SIG-M5 treated with dmso at 0.1 percent for 504 hours (cell line): ENCODE measurements at regions not wholly inside any gene's neighbourhood (a gene's known extent, or its start where the extent isn't known, plus 50 kb on each side); places are given as distances from the start of the nearest gene placed in this dataset.
"Not testable (repeated sequence)": the region's sequence is repeated elsewhere in the genome, so short reads cannot be mapped to it uniquely, and the experiment has no call there.

Experiments used
- DNase-seq: peaks from one replicate; lab custom pipeline; 2025; ENCODE audit not compliant: unreplicated experiment; lab: John Stamatoyannopoulos, UW

- DNase-seq = not testable (repeated sequence)
Measured at GRCh38 chr6:74254147-74254546, 558.1 kb downstream of the CD109 start.

DNA sequence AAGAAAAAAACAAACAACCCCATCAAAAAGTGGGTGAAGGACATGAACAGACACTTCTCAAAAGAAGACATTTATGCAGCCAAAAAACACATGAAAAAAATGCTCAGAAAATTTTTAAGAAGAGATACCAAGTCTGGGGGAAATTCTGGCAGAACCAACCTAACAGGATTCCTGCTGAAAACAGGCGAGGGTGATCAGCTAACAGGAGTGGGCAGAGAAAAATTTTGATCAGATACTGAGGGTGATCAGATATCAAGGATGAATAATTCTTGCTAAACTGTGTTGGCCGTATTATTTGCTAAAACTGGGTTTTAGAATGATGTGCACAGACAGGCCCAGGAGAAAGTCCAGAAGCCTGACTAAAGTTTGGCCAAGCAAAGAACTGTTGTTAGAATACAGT lies 557.3 kb downstream of the CD109 start:
- DNase-seq = no peak

DNA sequence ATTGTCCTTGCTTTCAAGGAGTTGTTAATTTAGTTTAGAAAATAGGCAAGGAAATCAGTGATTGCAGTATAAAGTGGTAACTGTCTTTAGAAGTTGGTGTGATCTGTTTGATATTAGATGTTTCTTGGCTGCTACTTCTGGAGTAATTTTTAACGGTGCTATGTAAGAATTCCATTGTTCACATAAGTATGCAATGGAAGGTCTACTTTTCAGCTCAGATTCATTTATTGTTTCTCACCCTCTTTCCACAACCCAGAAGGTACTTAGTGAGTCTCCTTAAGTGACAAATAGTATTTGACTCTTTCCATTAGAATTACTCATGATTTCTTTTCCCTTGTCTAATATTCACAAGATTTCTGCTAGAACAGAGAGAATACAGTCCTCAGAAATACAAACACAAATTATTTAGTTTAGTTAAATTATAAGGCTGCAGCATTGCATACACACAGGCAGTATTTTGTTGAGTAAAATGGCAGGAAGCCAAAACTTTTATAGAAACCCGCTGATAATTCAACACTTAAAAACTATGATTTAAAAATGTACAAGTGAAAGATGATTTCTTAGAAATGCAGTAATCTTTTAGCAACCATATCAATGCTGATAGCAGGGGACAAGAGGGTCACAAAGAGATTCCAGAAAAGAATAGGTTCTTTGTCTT lies 554.3 kb downstream of the CD109 start:
- DNase-seq = no peak

DNA sequence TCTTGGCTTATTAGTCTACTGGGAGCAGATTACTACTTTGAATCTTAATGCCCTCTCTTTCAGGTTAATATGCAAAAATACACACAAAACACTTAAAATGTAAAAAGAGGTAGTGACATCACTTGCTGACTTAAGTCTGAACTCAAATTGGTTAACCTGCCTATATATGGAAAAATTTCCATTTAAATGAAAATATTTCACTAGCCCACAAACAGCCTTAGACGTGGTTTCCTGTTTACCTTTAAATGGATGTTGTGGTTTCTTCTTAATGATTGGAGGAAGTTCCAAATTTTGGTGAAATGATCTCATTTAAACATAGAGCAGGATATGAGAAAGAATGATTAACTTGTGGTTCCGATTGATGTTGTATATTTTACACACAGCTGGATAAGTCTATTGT lies 553.7 kb downstream of the CD109 start:
- DNase-seq = no peak

DNA sequence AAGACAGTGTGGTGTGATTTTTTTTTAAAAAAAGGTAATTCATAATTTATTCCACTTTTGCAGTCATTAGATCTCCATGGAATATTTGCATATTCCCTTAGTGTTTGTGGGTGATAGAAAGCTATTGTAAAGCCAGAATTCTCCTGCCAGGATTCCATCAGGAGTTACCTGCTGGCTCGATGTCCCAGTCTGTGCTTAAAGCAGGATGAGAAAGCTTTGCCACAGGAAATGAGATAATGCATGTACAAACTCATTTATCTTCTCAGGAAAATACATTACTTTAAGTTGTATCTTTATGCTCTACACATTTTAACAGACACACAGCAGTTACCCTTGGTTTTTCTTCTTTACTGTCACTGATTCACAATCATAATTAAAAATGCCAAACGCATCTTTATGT lies 553.0 kb downstream of the CD109 start:
- DNase-seq = no peak

DNA sequence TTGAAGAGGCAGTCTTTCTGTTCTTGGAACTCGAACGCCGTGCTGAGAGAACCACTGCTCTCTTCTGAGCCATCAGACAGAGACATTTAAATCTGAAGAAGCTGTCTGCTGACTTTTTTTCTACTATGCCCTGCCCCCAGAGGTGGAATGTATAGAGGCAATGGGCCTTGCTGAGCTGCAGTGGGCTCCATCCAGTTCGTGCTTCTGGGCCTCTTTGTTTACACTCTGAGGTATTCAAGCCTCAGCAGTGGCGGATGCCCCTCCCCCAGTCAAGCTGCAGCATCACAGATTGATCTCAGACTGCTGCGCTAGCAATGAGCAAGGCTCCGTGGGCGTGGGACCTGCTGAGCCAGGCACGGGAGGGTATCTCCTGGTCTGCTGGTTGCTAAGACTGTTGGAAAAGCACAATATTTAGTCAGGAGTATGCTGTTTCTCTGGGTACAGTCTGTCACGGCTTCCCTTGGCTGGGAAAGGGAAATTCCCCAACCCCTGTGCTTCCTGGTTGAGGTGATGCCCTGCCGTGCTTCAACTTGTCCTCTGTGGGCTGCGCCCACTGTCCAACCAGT lies 526.8 kb downstream of the CD109 start:
- DNase-seq = no peak

DNA sequence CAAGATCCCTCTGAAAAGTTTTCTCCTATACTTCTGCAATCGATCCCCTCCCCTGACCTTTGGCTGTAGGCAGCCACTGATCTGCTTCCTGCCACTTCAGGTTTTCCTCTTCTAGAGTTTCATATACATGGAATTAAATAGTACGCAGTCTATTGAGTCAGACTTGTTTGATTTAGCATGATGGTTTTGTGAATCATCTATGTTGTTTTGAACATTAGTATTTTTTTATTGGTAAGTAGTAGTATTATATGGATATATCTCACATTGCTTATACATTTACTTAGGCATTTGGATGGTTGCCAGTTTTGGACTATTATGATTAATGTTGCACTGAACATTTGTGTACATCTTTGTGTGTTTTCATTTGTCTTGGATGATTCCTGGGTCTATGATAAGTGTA lies 518.0 kb downstream of the CD109 start:
- no peak for DNase-seq

GRCh38 chr6:74208239-74208638 lies 512.2 kb downstream of the CD109 start:
- no peak for DNase-seq

DNA sequence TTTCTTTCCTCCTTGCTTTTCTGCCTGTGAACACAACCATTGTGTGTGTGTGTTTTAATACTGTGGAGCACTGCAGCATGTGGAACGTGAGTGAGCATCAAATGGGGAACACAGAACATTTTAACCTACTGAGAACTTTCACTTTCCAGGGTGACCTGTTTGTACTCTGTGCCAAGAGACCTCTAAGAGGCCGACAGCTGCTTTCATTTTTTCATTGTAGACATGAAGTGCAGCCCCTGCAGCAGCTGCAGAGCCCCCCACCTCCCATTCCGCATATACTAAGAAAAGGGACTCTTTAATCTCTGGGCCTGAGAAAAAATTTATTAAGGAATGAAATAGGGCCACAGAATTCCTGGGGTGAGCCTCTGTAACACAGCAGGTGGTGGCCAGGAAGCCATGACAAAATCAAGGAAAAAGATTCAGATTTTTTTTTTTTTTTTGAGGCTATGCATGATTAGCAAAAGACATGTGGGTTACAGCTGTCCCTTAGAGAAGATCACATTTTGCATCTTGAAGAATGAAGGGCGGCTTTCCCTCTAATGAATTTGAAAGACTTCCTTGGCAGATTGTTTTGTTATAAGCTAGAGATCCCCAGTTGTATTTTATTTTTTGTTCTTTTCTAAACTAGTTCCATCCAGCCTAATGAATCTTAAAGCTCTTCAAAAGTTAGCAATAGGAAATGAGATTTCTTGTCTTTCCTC lies 503.4 kb downstream of the CD109 start:
- no peak for DNase-seq

- no peak for DNase-seq
Measured at GRCh38 chr6:74197310-74197709, 501.3 kb downstream of the CD109 start.

DNA sequence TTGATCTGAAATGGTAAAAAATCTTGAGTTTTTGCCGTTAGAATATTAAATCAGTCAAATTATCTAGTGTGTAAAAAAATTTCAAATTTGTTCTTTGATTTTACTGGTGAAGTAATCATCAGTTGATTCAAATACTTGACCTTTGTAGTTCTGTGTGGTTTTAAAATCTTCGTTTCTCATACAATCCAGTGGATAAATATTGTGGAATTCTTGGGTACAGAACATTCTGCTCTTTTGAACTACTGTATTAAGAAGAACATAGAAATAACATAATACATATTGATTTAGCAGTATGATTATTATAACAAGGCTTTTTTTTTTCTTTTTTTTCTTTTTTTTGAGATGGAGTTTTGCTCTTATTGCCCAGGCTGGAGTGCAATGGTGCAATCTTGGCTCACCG lies 491.8 kb downstream of the CD109 start:
- DNase-seq = no peak

DNA sequence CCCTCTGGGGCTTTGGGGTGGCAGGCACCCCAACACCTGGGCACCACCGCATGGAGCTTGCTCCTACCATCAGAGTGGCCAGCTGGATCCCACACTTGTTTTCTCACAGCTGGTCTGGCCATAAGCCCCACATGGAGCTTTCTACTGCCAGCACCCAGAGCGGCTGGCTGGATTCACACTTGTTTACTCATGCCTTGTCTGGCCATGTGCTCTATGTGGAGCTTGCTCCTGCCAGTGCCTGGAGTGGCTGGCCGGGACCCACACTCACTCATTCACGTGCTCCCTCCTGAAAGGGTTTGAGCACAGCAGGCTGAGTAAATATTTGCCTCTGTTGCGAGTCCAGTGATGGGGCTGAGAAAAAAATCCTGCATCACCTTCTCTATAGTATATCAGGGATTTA lies 487.0 kb downstream of the CD109 start:
- no peak for DNase-seq

- DNase-seq = no peak
Measured at GRCh38 chr6:74181471-74181870, 485.5 kb downstream of the CD109 start.

DNA sequence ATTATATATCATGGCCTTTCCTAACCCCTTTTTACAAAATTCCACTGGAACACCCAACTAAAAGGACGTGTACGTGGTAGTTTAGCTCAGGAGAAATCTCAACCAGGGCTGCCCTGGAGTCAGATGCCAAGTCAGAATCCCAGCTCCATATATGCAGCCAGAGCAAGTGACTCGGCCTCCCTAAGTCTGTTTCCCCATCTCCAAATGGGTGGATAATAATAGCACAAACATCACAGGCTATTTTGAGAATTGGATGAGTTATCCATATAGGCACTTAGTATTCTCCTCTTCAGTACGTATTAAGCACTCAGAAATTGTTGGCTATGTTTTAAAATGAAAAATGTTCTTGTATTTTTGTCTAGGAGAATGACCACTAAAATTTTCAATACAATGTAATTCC lies 481.5 kb downstream of the CD109 start:
- DNase-seq = no peak

GRCh38 chr6:74170550-74170949 lies 474.5 kb downstream of the CD109 start:
- DNase-seq = not testable (repeated sequence)

DNA sequence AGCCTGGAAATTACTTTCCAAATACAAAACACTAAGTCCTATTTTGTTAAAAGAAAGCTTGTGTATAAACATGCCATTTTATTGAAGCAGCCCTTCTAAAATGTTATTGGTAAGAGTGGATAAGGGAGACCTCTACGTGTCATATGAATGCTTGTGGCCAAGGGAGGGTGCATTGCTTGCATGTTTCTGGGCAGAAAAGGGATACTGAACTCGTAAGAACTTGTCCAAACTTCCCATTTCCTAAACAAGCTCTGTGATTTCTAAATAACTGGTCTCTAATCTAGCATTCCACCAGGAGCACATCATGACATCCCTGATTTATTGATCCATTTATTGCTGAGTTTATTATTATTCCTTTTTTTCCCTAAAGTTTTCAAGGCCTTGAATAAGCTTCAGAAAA lies 474.1 kb downstream of the CD109 start:
- DNase-seq = no peak

GRCh38 chr6:74167976-74168375 lies 472.0 kb downstream of the CD109 start:
- no peak for DNase-seq

- no peak for DNase-seq
Measured at GRCh38 chr6:74167511-74167910, 471.5 kb downstream of the CD109 start.

DNA sequence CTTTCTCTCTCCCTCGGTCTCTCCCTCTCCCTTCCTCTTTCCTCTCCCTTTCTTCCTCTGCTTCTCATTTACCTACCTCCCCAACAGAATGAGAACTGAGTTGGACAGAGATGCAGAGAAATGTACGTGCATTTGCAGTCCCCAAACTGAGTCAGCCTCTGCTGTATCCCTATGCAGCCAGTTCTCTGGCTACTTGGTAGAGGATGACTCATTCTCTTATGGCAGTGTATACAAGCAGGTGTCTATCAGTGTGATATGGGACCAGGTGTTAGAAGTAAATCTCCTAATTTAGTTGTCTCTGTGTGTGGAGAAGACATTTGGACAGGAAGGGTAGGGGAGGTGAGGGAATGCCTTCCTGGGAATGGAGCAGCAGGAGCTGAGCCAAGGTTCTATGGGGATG lies 470.8 kb downstream of the CD109 start:
- no peak for DNase-seq

GRCh38 chr6:74161380-74161779 lies 465.4 kb downstream of the CD109 start:
- DNase-seq = no peak

DNA sequence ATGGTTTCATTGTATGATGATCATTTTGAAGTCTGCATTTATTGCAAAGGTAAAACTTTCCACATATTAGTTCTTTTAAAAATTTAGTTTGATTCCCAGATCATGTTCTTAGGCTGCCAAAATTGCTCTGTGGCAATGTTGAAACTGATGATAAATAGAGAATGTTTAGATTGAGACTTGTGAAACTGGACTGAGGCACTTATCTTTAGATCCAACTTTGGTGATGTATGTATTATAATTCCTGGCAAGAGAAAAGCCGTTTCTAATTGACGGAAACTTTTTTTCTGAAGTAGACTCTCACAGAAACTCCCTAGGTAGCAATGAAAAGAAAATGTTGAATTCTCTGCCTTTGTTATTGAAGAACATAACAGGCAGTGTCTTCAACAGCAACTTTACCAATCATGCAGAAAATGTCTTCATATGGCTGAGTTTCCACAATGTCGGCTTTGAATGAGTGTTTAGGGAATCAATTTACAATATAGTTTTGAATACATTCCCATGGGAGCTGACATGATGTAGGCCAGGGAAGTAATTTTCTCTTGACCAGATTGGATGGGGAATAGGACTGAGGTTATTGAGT lies 456.2 kb downstream of the CD109 start:
- no peak for DNase-seq

GRCh38 chr6:74145931-74146330 lies 449.9 kb downstream of the CD109 start:
- DNase-seq = no peak
